GM21447 (cell line): ENCODE measurements at regions not wholly inside any gene's neighbourhood (a gene's known extent, or its start where the extent isn't known, plus 50 kb on each side); places are given as distances from the start of the nearest gene placed in this dataset.

ENCODE experiments used
- ATAC-seq: cut with Tn5 transposase; IDR thresholded peaks from one replicate; pipeline ENCODE4 v1.9.1; 2021; ENCODE audit not compliant: unreplicated experiment

GRCh38 chr10:61841338-61841875 lies 60.1 kb upstream of the ARID5B start:
- no peak for ATAC-seq

DNA sequence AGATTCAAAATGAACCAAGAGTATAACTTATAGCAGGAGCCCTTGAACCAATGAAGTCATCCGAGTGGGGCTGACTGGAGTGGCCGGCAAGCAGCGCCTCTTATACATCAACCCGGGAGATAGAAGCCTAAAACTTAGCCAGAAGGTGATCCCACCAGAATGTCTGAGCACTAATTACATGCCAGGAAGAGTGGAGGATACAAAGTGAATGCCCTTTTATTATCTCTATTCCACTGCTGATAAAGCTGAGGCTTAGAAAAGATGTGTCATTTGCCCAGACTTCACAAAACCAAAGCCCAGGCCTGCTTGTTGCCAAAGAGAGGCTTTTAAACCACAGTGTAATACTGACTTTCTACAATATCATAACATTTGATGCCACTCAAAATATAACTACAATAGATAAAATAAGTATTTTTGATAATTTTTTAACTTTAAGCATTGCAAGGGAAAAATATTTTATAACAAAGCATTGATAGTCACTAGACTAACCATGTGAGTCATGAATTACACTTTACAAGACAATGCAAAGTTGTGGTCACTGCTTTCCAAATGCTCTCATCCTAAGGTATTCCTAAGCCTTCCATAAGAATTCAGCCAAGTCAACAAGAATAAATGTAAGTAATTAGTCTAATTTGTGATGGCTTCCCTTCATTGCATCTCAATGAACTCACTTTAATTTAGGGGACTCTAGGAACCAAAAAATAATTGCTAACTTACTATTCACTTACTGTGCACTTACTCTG lies 58.6 kb upstream of the ARID5B start:
- ATAC-seq: no peak

DNA sequence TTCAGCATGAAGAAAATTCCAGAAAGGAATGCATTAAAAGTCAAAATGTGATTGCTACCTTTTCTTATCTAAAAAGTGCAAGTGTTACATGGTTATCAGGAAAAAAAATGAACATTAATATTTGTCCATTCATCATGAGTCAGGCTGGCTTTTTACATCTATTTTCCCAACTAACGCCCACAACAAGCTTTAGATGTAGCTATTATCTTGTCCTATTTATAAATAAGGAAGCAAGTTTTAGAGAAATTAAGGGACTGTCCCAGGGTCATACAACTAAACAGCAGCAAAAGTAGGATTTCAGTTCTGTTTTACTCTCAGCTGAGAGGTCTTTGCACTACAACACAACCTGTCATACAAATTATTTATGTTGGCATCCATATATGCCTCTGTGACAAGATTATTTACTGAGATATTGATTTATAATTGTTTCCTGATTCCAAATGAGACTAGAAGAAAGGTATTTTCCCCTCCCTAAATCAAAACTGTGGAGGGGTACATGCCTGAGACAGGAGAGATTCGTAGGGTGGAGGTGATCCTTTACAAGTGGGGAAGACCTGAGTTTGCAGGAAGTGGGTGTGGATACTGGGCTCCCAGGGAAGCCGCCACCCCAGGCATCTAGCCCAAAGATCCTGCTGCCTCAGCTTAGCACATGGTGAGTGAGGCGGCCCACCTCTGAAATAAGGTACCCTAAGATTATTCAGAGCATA lies 57.2 kb upstream of the ARID5B start:
- ATAC-seq: no peak

GRCh38 chr10:61845196-61845949 lies 56.1 kb upstream of the ARID5B start:
- no peak for ATAC-seq

DNA sequence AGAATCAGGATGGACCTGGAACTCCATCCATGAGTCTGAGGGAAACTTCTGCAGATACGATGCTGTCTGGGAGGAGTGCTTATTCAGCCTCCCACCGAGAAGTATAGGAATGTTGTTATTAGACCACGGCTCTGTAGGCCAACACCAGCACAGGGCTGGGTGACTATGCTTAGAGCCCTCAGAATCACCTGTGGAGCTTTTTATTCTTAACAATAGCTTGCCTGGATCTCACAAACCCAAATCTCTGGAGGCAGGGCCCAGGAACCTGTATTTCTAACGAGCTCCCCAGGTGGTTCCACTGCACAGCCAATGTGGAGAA lies 55.6 kb upstream of the ARID5B start:
- no peak for ATAC-seq

DNA sequence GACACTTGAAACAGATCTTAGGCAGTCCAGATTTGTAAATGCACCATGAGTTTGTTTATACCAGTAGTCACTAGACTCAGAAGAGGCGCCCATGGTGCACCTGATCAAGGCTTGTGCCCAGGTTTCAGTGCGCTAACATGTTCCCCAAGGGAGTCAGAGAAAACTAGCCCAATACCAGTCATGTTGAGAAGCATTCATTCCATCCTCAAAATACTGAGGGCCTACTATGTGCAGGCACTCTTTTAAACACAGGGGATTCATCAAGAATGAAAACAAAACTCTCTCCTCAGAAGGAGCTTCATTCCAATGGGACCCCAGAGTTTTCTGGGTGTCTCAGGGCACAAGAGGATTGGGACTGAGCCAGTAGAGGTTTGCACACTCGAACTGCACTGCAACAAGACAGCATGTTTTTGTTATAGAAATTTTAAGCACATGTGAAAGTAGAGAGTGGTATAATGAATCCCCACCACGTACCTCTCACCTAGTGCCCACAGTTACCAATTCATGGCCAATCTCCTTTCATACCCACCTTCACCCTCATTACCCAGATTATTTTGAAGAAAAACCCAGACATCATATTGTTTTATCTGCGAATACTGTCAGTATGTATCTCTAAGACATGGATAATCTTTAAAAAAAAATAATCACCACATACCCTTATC lies 55.0 kb upstream of the ARID5B start:
- ATAC-seq: no peak

DNA sequence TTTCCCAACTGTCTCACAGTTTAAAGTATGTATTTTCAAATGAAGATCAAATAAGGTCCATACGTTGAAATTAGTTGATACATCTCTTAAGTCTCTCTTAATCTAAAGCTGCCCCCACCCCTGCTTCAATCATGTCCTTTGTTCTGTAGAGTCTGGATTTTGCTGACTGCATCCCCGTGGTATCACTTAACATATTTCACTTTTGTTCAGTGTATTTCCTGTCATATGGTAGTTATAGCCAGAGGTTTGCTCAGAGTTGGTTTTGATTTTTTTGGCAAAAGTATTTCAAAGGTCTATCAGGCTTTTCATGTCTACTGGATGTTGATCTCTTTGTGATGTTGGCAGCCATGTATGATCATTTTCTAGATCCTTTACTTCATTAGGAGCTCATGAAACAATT lies 54.4 kb upstream of the ARID5B start:
- ATAC-seq: no peak

- no peak for ATAC-seq
Observed at GRCh38 chr10:61847640-61848039, 53.9 kb upstream of the ARID5B start.

GRCh38 chr10:61850376-61850775 lies 51.1 kb upstream of the ARID5B start:
- no peak for ATAC-seq
